GM21528 (cell line): ENCODE measurements at regions not wholly inside any gene's neighbourhood (a gene's known extent, or its start where the extent isn't known, plus 50 kb on each side); places are given as distances from the start of the nearest gene placed in this dataset.
"Not testable (repeated sequence)": the region's sequence is repeated elsewhere in the genome, so short reads cannot be mapped to it uniquely, and the experiment has no call there.

Experiments
- ATAC-seq: cut with Tn5 transposase; IDR thresholded peaks from one replicate; pipeline ENCODE4 v1.9.1; 2021; ENCODE audit warnings: mild to moderate bottlenecking, moderate library complexity; ENCODE audit not compliant: unreplicated experiment, low FRiP score

DNA sequence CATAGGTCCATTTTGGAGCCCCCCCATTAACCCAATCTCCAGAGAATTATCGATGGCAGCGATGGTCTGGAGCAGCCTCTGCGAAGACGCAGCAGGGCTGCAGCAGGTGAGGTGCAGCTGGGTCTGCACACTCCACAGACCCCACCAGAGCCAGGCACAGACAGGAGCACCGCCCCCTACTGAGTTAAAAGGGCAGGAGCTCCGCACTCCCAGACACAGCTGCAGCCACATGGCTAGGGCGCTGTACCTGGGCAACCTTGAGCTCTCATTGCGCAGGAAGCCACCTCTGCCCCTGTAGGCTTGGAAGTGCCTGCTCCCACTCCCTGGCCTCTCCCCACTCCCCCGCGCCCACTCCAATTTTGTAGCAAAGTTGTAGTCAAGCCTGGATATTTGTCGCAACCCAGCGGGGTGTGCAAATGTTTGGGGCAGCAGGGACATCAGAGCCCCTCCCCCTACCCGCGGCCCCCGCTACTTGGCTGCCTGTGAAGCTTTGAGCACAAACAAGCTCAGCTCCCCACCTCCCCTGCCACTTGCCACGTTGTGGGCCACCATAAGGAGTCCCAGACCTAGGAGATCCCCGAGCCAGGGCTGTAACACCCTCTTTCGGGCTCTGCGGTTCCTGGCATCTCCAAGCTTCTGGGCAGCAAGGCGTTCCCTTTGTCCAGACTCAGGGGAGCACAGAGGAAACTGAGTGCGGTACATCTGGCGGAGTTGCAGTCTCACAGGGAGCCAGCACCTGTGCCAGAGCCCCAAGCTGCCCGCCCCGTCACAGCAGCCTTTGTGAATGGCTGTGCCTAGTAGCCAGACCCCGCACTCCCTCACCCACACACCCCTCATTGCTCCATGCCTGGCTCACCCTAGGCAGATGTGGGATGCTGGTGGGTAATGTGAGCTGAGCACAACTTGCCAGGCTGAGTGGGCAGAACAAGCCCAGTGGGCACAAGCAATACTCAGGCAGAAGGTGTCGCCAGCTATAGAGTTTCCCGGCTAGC is 949.7 kb upstream of the SLITRK1 start:
- no peak for ATAC-seq

DNA sequence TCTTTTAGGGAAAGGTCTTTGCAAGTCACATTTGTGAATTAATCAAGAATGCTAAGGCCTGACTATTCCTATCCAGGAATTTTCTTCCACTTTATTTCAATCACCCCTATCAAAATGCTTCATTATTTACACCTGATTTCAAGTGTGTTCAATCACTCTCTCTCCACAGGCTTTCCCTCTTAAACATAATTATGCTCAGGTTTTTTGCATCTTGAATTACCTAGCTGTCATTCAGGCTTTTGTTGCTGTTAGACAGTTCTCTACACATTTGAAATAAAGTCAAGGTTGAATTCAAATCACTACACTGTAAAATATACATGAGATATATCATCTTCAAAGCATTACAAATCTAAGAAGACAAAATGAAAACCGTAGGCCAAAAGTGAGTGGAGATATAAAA is 941.3 kb upstream of the SLITRK1 start:
- no peak for ATAC-seq

DNA sequence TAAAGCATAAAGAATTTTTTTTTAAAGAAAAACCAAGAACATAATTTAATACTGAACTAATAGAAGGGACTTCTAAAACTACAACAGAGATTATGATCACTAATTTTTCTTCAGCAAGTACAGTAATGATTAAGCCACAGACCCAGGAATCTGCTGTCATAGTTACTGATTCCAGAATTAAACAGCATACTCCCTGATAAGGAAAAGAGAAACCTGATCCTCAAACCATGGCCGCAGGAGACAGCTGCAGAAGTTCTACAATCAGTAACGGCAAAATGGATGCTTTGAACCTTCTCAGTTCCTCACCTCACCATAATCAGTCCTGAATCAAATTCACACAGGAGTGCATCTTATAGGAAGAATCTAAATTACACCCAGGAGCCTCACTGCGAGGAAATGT is 939.0 kb upstream of the SLITRK1 start:
- no peak for ATAC-seq

DNA sequence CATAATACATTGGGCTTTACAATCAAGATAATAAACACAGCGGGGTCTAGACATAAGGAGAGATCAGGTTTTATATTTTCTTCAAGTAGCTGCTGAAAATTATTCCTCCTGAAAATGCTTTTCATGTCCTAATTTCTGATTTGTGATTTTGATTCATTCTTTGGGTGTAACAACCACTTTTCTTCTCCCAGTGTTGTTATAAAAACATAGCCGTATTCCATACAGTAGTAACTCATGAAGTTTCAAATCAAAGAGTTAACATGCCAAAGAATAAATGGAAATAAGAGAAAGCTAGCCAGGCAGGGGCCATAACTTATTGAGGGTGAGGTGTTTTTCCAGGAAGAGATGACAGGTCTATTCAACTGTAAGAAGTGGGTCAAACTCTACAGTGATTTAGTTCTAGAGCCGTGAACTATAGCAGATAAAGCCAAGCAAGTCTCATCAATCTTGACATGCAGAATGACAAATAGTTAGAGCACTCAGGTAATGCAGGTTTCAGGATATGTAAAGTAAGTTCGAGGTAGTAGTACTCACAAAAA is 934.4 kb upstream of the SLITRK1 start:
- no peak for ATAC-seq

DNA sequence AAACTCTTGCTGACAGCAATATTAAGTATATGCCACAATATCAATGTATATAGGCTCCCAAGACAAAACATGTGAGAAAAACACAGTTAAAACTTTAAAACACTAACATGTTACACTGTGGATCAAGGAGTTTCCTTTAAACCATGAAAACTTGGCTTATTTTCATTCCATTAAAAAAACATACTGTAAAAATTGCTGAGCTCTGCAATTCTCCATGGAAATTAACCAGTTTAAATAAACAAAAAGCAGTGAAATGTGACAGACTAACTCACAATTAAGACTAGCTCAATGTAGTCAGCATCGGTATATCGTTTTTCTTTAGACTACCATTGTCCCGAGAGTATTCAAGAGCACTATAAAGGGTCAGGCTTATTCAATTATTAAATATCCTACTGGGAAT is 930.5 kb upstream of the SLITRK1 start:
- no peak for ATAC-seq

DNA sequence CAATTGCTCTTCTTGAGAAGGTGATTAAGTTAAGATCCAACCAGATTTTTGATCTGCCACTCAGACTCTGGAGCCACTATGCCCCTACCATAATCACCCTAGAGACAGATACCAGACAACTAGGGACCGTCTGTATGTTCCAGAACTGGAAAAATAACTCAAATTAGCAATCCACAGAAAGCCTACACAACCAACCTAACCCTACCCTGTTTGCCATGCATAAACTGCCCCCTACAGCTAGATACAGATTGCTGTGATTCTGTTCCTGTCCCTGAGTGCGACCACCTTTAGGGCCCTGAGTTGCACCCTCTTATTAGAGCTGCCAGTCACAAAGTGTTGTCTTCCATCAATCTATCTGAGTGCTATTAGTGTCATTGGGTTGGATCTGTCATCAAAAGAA is 929.8 kb upstream of the SLITRK1 start:
- no peak for ATAC-seq

DNA sequence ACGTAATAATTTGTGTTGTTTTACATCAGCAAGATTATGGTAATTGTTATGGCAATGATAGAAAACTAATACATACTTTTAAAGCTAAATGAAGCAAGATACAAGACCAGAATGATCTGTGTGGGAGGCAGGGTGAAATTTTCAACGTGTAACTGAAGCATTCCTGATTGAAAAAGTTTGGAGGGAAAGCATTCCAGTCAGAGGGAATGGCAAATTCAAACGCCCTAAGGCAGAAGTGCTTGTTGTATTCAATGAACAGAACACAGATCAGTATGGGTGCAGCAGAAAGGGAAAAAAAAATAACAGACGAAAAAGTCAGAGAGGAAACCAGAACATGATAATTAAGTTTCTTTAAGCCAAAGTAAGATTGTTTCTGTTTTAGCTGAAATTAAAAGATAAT is 928.5 kb upstream of the SLITRK1 start:
- no peak for ATAC-seq

DNA sequence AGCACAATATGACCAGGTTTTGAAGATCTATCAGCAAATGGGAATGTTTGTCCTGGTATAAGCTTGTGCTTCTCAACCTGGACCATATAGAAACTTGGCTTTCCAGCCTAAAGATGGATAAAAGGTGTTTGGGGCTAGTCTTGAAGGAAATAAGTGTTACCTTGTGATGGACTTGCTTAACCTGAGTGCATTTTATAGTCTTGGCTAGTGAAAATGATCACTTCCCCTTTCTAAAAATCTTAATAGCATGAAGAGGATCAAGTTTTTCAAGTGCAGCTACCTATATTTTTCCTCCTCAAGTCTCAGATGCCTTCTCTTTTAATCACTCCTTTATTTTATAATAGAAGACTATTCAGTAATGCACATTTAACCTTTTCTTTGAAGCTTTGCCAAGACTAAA is 919.8 kb upstream of the SLITRK1 start:
- no peak for ATAC-seq

DNA sequence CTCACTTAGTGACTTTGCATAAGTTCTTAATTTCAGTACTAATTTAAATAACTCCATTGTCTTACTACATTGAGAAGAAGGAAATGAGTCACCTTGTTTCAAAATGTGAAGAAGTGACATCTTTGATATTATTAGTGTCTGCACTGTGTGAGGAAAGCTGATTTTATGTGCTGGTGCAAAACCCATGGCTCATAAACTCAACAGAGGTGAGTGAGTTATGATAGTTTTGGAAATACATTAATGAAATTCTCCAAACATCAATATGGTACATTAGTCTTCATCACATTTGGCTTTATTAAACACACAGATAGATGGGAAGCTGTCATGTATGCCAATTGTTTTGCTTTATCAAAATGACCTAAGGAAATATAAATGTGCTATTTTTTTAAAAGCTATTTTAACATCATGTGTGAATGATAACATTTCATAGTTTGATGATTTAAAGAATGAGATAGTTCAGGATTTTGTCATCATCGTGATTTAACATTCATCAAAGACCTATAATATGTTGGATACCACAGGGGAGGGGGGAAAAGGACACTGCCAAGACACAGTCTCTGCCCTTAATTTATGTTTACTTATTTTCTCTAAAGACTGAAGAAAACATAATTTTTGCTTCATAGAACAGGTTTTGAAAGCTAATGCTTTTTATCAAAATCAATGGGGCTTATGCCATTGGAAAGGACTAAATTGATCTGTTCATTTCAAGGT is 902.3 kb upstream of the SLITRK1 start:
- no peak for ATAC-seq

DNA sequence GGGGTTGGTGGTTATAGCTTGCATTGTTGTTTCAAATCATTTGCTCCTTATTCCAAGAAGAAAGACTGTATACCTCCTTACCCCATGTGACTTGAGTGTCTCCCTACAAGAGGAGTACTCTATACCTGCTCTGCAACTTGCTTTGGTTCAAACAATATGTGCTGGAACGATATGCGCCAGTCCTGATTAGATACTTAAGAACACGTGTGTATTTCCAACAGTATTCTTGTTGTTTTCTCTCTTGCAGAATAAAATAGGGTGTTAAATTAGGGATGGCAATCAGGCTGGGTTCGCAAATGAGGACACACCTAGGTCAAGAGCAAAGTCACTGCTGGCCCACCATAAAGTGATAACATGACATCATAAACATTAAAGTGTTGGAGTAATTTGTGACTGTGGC is 895.0 kb upstream of the SLITRK1 start:
- ATAC-seq, result no peak

DNA sequence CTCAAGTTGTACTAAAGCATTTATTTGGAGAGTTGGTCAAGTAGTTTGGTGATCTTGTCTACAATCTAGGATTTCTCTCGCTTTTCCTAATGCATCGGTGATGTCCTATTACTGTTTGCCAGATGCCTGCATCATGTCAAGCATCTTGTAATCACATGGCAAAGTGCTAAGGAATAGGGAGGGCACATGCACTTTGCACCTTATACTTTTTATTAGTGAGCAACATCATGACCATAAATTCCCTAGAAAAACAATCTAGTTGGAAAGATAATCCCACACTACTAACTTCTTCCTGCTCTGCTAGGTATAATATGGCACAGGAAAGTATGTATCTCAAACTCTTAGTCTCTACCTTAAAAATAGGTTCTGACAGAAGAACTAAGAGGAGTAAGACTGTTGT is 894.3 kb upstream of the SLITRK1 start:
- no peak for ATAC-seq

DNA sequence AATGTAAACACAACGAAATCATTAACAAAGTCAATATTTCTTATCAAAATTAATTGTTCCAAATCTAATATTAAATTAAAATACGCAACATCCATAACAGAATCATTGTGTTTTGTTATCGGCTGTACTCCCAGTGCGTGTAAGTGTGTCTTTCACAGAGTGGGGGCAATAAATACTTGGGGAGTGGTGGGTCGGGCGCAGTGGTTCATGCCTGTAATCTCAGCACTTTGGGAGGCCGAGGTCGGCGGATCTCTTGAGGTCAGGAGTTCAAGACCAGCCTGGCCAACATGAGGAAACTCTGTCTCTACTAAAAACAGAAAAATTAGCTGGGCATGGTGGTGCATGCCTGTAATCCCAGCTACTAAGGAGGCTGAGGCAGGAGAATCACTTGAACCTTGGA is 893.6 kb upstream of the SLITRK1 start:
- ATAC-seq, result not testable (repeated sequence)

DNA sequence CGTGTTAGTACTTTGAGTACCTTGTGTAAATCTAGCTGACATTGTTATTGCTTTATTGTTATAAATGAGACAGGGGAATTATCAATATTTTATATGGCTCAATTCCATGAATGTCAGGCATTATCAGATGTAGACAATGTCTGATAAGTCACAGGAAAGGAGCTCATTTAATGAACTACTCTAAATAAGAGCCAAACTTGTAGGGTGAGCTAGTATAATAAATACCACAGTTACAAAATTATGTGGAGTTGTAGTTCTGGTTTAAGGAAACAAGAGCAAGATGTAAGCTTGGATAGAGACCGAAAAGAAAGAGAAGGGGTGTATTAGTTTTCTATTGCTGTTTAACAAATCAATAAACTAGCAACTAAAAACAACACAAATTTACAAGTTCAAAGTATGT is 891.8 kb upstream of the SLITRK1 start:
- ATAC-seq, result no peak

DNA sequence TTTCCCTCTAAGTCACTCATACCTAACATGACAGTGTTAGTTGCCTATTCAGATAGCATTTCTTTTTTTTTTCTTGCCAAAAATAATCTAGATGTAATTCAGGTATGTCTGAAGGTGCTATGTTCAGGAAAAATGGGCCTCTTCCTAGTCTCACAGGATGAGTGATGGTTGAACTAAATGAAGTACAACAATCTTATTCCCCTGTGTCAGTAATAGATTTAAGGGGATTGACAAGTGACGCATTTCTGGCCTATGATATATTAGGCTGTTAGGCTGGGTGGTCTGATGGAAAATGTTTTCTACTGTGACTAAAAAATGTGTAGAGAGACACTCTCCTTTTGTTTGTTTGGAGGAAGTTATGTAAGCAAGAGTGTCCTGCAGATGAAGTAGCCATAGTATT is 878.7 kb upstream of the SLITRK1 start:
- no peak for ATAC-seq

DNA sequence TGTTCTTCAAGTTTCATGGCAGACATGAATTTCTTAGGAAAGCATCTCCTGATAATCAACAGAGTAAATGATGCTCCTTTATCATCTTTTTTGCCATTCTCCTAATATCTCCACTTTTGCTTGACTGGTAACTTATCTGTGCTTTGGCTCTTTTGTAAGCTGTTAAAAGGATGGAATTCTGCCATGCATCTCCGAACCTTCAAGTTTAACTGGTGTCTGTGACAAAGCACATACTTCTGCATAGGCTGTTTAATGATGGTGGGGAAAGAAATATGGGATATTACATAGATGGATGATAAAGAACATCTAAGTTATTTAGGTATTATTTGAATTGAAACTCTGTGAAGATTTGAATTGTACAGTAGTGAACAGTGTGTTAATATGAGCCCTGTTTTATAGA is 866.9 kb upstream of the SLITRK1 start:
- ATAC-seq, result no peak

DNA sequence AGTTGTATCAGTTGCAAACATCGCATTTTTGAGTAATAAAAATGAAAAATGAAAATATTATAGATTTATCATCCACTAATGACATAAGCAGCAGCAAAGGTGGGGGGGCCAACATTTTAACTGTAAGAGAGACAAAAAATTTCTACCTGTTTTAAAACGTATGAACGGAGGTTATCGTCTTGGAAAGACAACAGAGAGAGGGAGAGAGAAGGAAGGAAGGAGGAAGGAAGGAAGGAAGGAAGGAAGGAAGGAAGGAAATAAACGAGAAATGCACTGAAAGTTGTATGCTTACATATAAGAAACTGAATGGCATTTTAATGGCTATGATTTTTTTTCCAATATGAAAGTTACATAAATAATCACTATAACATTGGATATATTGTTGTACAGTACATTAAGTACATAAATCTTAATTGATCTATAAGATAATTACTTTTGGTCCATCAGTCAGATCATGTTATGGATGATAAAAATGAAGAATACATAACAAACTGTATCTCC is 862.8 kb upstream of the SLITRK1 start:
- ATAC-seq, result no peak

DNA sequence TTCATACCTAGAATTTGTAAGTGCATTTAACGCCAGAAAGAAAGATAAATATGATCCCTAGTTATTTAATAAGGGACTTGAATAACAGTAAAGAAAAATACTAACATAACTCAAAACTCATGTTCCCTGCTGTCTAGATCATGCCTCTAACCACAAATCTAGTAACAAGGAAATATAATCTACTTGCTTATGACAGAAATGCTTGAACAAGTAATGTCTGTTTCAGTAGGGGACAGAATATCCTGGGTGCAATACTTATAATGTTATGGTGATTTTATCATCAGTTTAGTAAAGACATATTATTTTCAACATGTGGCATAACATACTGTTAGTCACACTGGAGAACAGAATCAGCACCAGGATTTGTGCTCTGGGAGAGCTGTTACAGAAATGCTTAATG is 861.9 kb upstream of the SLITRK1 start:
- no peak for ATAC-seq

DNA sequence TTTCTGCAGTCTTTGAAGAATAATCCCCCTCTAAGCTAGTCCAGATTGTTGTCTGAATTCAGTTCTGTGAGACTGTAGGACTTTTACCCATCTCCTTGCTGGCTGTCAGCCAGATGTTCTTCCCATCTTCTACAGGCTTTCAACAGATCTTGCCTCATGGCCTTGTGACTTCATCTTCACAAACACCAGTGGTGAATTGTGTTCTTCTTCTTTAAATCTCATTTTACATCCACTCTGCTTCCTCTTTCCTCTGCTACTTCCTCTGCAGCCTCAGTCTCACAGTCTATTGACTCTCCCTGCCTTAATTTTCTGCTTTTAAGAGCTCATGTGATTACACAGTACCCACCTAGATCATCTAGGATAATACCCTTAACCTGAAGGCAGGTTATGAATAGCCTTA is 859.0 kb upstream of the SLITRK1 start:
- no peak for ATAC-seq

DNA sequence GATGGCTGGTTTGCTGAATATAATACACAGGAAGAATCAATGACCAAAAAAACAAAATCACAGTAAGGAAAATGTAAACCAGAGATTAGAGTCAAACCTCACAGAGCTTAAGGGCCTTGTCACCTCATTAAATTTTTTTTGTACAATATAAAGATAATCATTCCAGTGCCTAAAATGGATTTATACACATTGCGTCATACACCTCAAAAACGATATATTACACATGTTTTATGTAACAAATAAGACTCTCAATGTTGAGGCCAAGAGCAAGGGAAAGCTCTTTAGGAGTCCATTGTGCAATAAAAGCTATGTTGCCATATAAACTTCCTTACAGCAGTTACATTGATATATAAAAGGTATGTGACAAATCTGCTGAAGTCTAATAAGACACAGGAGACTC is 856.7 kb upstream of the SLITRK1 start:
- no peak for ATAC-seq

DNA sequence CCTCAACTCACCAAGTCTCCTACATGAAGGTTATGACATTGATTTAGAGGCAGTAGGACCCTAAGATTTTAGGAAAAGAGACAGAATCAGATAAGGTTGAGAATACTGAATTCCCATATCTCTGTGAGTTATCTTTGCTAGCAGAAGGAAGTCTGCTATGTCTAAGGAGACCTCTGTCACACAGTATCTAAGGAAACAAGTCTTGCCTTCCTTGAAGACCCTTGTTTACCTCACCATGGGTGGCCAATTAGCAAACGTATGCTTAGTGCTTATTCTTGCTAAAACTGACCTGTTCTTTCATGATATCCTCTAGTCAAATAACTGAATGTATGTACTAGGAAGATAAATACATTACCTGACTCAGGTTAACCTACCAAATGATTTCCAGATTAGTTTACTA is 855.4 kb upstream of the SLITRK1 start:
- ATAC-seq, result no peak

DNA sequence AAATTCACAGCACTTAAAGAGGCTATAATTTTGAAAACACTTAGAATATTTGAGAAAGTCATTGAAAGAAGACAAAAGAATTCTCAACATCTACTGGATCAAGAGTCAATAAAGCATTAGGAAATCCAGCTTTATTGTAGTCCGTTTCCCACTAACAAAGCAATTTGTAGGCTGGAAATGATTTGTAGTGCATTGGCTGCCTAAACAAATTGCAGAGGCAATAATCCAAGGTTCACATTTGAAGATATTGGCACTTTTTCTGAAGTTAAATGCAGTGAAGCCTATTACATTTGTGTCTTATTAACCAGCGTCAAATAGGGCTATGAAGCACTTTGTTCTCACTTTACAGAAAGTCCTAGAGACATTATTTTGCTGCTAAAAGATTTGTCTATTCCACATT is 848.1 kb upstream of the SLITRK1 start:
- ATAC-seq, result no peak
